ENCODE measurements at regions not wholly inside any gene's neighbourhood (a gene's known extent, or its start where the extent isn't known, plus 50 kb on each side); places are given as distances from the start of the nearest gene placed in this dataset.

GRCh38 chr14:71645656-71646055 is 286.6 kb upstream of the RGS6 start:
- DNase-seq = no peak
- Histone ChIP-seq H3K27ac (ENCODE audit: low read length) (no peak overlapping the region), H3K9me3 (ENCODE audit: control insufficient read depth, insufficient read depth, low read length) (peaks cover 4% of the 10 kb centered on the region), H3K27me3 (ENCODE audit: control insufficient read depth, insufficient read depth, low read length) (no peaks in the 10 kb centered on the region), H3K36me3 (ENCODE audit: control insufficient read depth, insufficient read depth, low read length) (no peaks in the 10 kb centered on the region), H3K4me3 (ENCODE audit: low read length) (no peak overlapping the region), H3K4me1 (ENCODE audit: control insufficient read depth, insufficient read depth, low read length) (no peaks in the 10 kb centered on the region)
- Mint-ChIP-seq H3K9me3 (peaks cover 0 to 13% of the 10 kb centered on the region in 2 donors), H3K36me3 (peaks cover 20% of the 10 kb centered on the region), H3K27ac (no peak overlapping the region), H3K4me3 (no peak overlapping the region), H3K27me3 (ENCODE audit: low read depth in 2 of 2) (no peaks in the 10 kb centered on the region), H3K4me1 (no peaks in the 10 kb centered on the region)
- no peak for ATAC-seq
- intact Hi-C loops (cut with micrococcal nuclease) = no loop called here
- 99% methylated on average over 4 of the region's 4 CpGs for WGBS (ENCODE audit: insufficient coverage)
- no peak for TF ChIP-seq CTCF (IDR thresholded peaks at IDR 0.05)

- Mint-ChIP-seq H3K36me3 (peaks cover 22% of the 10 kb centered on the region), H3K4me3 (no peak overlapping the region), H3K9me3 (peaks cover 2 to 12% of the 10 kb centered on the region in 2 donors), H3K27ac (no peak overlapping the region), H3K4me1 (no peaks in the 10 kb centered on the region), H3K27me3 (ENCODE audit: low read depth in 2 of 2) (no peaks in the 10 kb centered on the region)
- Histone ChIP-seq H3K4me1 (ENCODE audit: control insufficient read depth, insufficient read depth, low read length) (no peaks in the 10 kb centered on the region), H3K36me3 (ENCODE audit: control insufficient read depth, insufficient read depth, low read length) (peaks cover 4% of the 10 kb centered on the region), H3K27ac (ENCODE audit: low read length) (no peak overlapping the region), H3K27me3 (ENCODE audit: control insufficient read depth, insufficient read depth, low read length) (no peaks in the 10 kb centered on the region), H3K4me3 (ENCODE audit: low read length) (no peak overlapping the region), H3K9me3 (ENCODE audit: control insufficient read depth, insufficient read depth, low read length) (peaks cover 4% of the 10 kb centered on the region)
- DNase-seq (no peak), ATAC-seq (no peak)
- TF ChIP-seq CTCF (IDR thresholded peaks at IDR 0.05) = no peak
- intact Hi-C loops (cut with micrococcal nuclease) = no loop called here
- no CpG with 5 or more reads among the region's 1 CpG for WGBS (ENCODE audit: insufficient coverage)
These were observed 285.7 kb upstream of the RGS6 start for GRCh38 chr14:71646518-71646917.

DNA sequence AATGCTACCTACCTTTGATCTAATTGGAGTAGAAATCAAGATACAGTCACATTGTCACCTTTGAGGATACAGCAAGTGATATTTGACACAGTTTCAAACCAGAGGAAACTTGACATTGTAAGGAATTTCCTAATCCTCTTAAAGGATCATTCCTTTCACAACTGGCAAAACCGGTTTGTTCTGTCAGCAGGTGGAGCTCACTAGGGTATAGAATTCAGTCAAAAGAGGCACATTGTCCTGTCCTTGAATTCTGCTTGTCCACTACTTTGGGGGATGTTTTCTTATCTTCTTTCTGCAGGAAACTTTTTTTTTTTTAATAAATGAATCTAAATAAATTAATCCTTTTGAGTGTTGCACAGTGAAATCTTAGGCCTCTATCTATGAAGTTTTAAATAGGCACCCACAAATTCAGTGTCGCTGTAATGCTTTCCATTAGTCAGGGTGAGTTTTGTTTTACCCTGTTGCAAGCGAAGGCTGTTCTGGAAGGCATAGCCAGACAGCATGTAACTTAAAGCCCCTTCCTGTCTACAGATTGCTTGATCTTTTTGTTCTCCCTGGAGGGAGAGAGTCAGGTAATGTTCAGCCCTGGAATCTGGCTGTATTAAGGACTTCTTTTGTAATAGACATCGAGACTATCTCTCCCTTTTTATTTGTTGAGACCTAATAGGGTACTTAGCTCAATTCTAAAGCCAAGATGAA is 285.0 kb upstream of the RGS6 start:
- Histone ChIP-seq H3K27ac (ENCODE audit: low read length) (no peak overlapping the region), H3K4me1 (ENCODE audit: control insufficient read depth, insufficient read depth, low read length) (no peaks in the 10 kb centered on the region), H3K9me3 (ENCODE audit: control insufficient read depth, insufficient read depth, low read length) (peaks cover under 1% of the 10 kb centered on the region), H3K27me3 (ENCODE audit: control insufficient read depth, insufficient read depth, low read length) (no peaks in the 10 kb centered on the region), H3K36me3 (ENCODE audit: control insufficient read depth, insufficient read depth, low read length) (peaks cover 11% of the 10 kb centered on the region), H3K4me3 (ENCODE audit: low read length) (no peak overlapping the region)
- 96% methylated on average over 4 of the region's 4 CpGs for WGBS (ENCODE audit: insufficient coverage)
- Mint-ChIP-seq H3K4me3 (no peak overlapping the region), H3K36me3 (peaks cover 24% of the 10 kb centered on the region), H3K4me1 (no peaks in the 10 kb centered on the region), H3K27me3 (ENCODE audit: low read depth in 2 of 2) (no peaks in the 10 kb centered on the region), H3K27ac (no peak overlapping the region), H3K9me3 (peaks cover 4 to 12% of the 10 kb centered on the region in 2 donors)
- DNase-seq (no peak), ATAC-seq (no peak)
- TF ChIP-seq CTCF (IDR thresholded peaks at IDR 0.05) = no peak
- intact Hi-C loops (cut with micrococcal nuclease) = no loop called here

DNA sequence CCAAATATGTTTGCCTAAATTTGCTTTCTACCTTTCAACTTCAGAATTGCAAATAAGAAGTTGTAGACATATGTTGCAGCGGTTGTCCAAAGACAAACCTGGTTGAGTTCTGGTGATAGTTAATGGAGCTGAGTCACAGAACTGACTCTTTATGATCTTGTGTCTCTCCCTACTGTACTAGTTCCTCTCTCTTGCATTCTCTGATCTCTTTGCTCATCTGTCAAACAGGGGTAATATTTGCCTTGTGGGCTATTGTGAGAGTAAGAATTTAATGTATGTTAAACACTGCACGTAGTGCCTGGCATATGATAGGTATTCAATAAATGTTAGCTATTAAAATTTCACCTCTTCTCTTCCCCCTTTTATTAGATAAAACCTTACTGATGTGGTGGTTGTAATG is 283.5 kb upstream of the RGS6 start:
- Histone ChIP-seq H3K9me3 (ENCODE audit: control insufficient read depth, insufficient read depth, low read length) (no peaks in the 10 kb centered on the region), H3K4me1 (ENCODE audit: control insufficient read depth, insufficient read depth, low read length) (no peaks in the 10 kb centered on the region), H3K27me3 (ENCODE audit: control insufficient read depth, insufficient read depth, low read length) (no peaks in the 10 kb centered on the region), H3K4me3 (ENCODE audit: low read length) (no peak overlapping the region), H3K36me3 (ENCODE audit: control insufficient read depth, insufficient read depth, low read length) (peaks cover 16% of the 10 kb centered on the region), H3K27ac (ENCODE audit: low read length) (no peak overlapping the region)
- intact Hi-C loops (cut with micrococcal nuclease) = no loop called here
- DNase-seq (no peak), ATAC-seq (no peak)
- Mint-ChIP-seq H3K9me3 (peaks cover 4 to 12% of the 10 kb centered on the region in 2 donors), H3K4me3 (no peak overlapping the region), H3K27me3 (ENCODE audit: low read depth in 2 of 2) (no peaks in the 10 kb centered on the region), H3K4me1 (no peaks in the 10 kb centered on the region), H3K27ac (no peak overlapping the region), H3K36me3 (peaks cover 29% of the 10 kb centered on the region)
- no peak for TF ChIP-seq CTCF (IDR thresholded peaks at IDR 0.05)
- 90% methylated on average over 1 of the region's 2 CpGs for WGBS (ENCODE audit: insufficient coverage)
